Activated naive CD8-positive, alpha-beta T cell treated with anti-CD3 and anti-CD28 coated beads, Interleukin-2, amount 10 ng/mL, durations not matched to agents 7 days and 5 days (primary cell): ENCODE measurements at regions not wholly inside any gene's neighbourhood (a gene's known extent, or its start where the extent isn't known, plus 50 kb on each side); places are given as distances from the start of the nearest gene placed in this dataset.

Experiments used
- ATAC-seq: fragments of 150-1000 bp; cut with Tn5 transposase; one replicate; pipeline ENCODE4 v1.10.0; 2021; ENCODE audit warnings: low read depth, moderate library complexity
- POLR2A ChIA-PET: fragments of 350-600 bp; sonication (Branson Sonifier 250); formaldehyde crosslinking; loops from one replicate; lab custom pipeline; 2021; ENCODE audit warnings: antibody characterized with exemption; lab: Charles Lee
- DNase-seq: peaks from one replicate; pipeline ENCODE4 v3.0.0; 2021
- H3K27ac Mint-ChIP-seq: one replicate; pipeline ENCODE4 v1.8.0; 2022; ENCODE audit warnings: mild to moderate bottlenecking, mixed read lengths
- H3K27me3 Mint-ChIP-seq: one replicate; pipeline ENCODE4 v1.8.0; 2022; ENCODE audit warnings: mild to moderate bottlenecking, moderate library complexity, mixed read lengths
- H3K36me3 Mint-ChIP-seq: one replicate; pipeline ENCODE4 v1.8.0; 2021; ENCODE audit warnings: mild to moderate bottlenecking, mixed read lengths
- H3K4me1 Mint-ChIP-seq: one replicate; pipeline ENCODE4 v1.8.0; 2021; ENCODE audit warnings: mixed read lengths
- H3K4me3 Mint-ChIP-seq: one replicate; pipeline ENCODE4 v1.8.0; 2022; ENCODE audit warnings: mild to moderate bottlenecking, moderate library complexity, mixed read lengths
- H3K9me3 Mint-ChIP-seq: one replicate; pipeline ENCODE4 v1.8.0; 2021; ENCODE audit warnings: mixed read lengths

GRCh38 chr6:164008902-164009301 lies 594.4 kb downstream of the QKI start:
- H3K4me3 Mint-ChIP-seq, result no peak overlapping the region
- POLR2A ChIA-PET, result no interaction called here
- no peaks in the 10 kb centered on the region for H3K36me3 Mint-ChIP-seq
- no peaks in the 10 kb centered on the region for H3K4me1 Mint-ChIP-seq
- no peak overlapping the region for H3K27ac Mint-ChIP-seq
- DNase-seq (no peak), ATAC-seq (no peak)
- H3K27me3 Mint-ChIP-seq, result no peaks in the 10 kb centered on the region
- H3K9me3 Mint-ChIP-seq, result no peaks in the 10 kb centered on the region

DNA sequence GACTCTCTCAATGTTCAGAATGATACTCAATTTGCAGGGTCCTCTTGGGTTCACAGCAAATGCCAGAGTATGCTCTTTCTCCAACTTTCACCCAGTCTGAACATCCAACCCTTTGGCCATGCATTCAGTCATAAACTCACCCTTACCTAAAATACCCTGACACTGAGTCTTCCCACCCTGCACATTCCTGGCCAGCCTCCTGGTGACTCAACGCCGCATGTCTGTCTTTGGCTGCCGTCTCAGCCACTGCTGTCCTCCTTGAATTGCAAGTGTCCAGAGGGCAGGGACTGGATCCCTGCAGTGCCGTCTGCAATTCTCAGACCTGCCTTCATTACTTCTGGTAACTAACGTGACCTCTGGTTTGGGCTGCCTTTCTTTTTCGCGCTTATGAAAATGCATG lies 593.4 kb downstream of the QKI start:
- Mint-ChIP-seq H3K36me3 (no peaks in the 10 kb centered on the region), H3K27ac (no peak overlapping the region), H3K4me3 (no peak overlapping the region), H3K27me3 (no peaks in the 10 kb centered on the region), H3K9me3 (no peaks in the 10 kb centered on the region), H3K4me1 (no peaks in the 10 kb centered on the region)
- ATAC-seq (no peak), DNase-seq (no peak)
- POLR2A ChIA-PET, result no interaction called here

GRCh38 chr6:164006459-164006858 lies 591.9 kb downstream of the QKI start:
- H3K4me3 Mint-ChIP-seq, result no peak overlapping the region
- H3K36me3 Mint-ChIP-seq, result no peaks in the 10 kb centered on the region
- H3K27me3 Mint-ChIP-seq, result no peaks in the 10 kb centered on the region
- DNase-seq (no peak), ATAC-seq (no peak)
- POLR2A ChIA-PET, result no interaction called here
- no peaks in the 10 kb centered on the region for H3K4me1 Mint-ChIP-seq
- H3K27ac Mint-ChIP-seq, result no peak overlapping the region
- H3K9me3 Mint-ChIP-seq, result no peaks in the 10 kb centered on the region

DNA sequence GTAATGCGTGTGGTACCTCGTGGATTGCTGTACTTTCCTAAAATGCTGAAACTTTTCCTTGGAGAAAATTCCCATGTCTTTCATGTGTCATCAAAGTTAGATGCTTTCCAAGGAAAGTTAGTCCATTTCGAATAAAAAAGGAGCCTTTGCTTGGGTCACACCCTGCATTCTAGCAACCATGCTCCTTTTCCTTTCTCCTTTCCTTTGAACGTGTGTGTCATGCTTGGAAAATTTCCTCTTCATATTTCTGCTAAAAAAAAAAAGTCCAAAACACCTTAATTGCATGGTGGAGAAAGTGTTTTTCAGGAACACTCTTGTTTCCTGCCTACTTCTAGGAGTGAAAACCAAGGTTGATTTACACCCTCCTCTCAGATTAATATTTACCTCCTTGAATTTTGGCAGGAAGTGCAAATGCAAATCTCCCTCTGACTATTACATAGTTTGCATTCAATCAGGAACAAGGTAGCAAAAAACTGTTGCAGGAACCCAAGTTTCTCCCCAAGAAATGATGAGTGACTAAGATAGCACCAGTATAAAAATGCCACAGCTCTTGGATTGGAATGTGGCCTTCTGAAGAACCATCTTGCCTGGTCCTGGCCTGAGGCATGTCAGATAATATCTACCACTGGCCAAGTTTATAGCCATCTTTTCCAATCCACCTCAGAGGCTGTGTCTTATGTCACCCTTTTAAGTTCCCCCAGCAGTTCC lies 590.6 kb downstream of the QKI start:
- POLR2A ChIA-PET, result no interaction called here
- no peaks in the 10 kb centered on the region for H3K9me3 Mint-ChIP-seq
- H3K27me3 Mint-ChIP-seq, result no peaks in the 10 kb centered on the region
- H3K27ac Mint-ChIP-seq, result no peak overlapping the region
- H3K36me3 Mint-ChIP-seq, result no peaks in the 10 kb centered on the region
- no peak for ATAC-seq
- DNase-seq, result no peak
- H3K4me3 Mint-ChIP-seq, result no peak overlapping the region
- no peaks in the 10 kb centered on the region for H3K4me1 Mint-ChIP-seq

- no peak for ATAC-seq
- H3K4me3 Mint-ChIP-seq, result no peak overlapping the region
- POLR2A ChIA-PET, result no interaction called here
- H3K36me3 Mint-ChIP-seq, result no peaks in the 10 kb centered on the region
- no peak overlapping the region for H3K27ac Mint-ChIP-seq
- no peak for DNase-seq
- no peaks in the 10 kb centered on the region for H3K4me1 Mint-ChIP-seq
- no peaks in the 10 kb centered on the region for H3K9me3 Mint-ChIP-seq
- no peaks in the 10 kb centered on the region for H3K27me3 Mint-ChIP-seq
Measured at GRCh38 chr6:164000276-164000675, 585.8 kb downstream of the QKI start.

- H3K4me1 Mint-ChIP-seq, result no peaks in the 10 kb centered on the region
- no peak for ATAC-seq
- no peaks in the 10 kb centered on the region for H3K36me3 Mint-ChIP-seq
- no peak overlapping the region for H3K4me3 Mint-ChIP-seq
- no peaks in the 10 kb centered on the region for H3K9me3 Mint-ChIP-seq
- no peak overlapping the region for H3K27ac Mint-ChIP-seq
- no peaks in the 10 kb centered on the region for H3K27me3 Mint-ChIP-seq
- no peak for DNase-seq
- POLR2A ChIA-PET, result no interaction called here
Measured at GRCh38 chr6:163999475-164000125, 585.1 kb downstream of the QKI start.

- H3K27me3 Mint-ChIP-seq, result no peaks in the 10 kb centered on the region
- ATAC-seq, result no peak
- no peaks in the 10 kb centered on the region for H3K36me3 Mint-ChIP-seq
- no peak overlapping the region for H3K4me3 Mint-ChIP-seq
- POLR2A ChIA-PET, result no interaction called here
- H3K9me3 Mint-ChIP-seq, result no peaks in the 10 kb centered on the region
- H3K27ac Mint-ChIP-seq, result no peak overlapping the region
- DNase-seq, result no peak
- H3K4me1 Mint-ChIP-seq, result no peaks in the 10 kb centered on the region
Measured at GRCh38 chr6:163998496-163998895, 584.0 kb downstream of the QKI start.

- POLR2A ChIA-PET, result no interaction called here
- no peak for ATAC-seq
Measured at GRCh38 chr6:163996491-163996890, 582.0 kb downstream of the QKI start.

GRCh38 chr6:163994566-163994965 lies 580.0 kb downstream of the QKI start:
- no peaks in the 10 kb centered on the region for H3K9me3 Mint-ChIP-seq
- ATAC-seq, result no peak
- H3K27ac Mint-ChIP-seq, result no peak overlapping the region
- POLR2A ChIA-PET, result no interaction called here
- no peak for DNase-seq
- H3K27me3 Mint-ChIP-seq, result no peaks in the 10 kb centered on the region
- H3K36me3 Mint-ChIP-seq, result no peaks in the 10 kb centered on the region
- no peak overlapping the region for H3K4me3 Mint-ChIP-seq
- H3K4me1 Mint-ChIP-seq, result no peaks in the 10 kb centered on the region

More at GRCh38 chr6:163996491-163996890, 582.0 kb downstream of the QKI start:
- H3K27me3 Mint-ChIP-seq, result no peaks in the 10 kb centered on the region
- H3K9me3 Mint-ChIP-seq, result no peaks in the 10 kb centered on the region
- H3K4me1 Mint-ChIP-seq, result no peaks in the 10 kb centered on the region
- H3K27ac Mint-ChIP-seq, result no peak overlapping the region
- no peaks in the 10 kb centered on the region for H3K36me3 Mint-ChIP-seq
- no peak overlapping the region for H3K4me3 Mint-ChIP-seq
- no peak for DNase-seq

DNA sequence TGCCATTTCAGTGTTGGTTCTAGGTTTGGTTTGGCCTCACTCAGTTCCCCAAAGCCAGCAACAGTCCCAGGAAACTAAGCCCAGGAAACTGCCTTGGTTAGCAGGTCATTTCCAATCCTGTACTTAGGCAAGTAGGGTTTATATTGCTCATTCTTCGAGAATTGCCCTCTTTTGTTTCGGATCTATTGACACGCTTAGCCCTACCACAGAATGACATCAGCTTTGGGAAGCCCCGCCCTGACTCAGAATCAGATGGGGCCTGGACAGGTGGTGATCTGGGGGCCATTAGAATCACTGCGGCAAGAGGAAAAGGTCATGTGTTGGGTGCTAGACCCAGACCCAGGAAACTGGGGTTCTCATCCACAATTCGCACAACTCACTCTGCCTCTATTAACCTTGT lies 578.2 kb downstream of the QKI start:
- Mint-ChIP-seq H3K9me3 (no peaks in the 10 kb centered on the region), H3K27ac (no peak overlapping the region), H3K27me3 (no peaks in the 10 kb centered on the region), H3K4me3 (no peak overlapping the region), H3K4me1 (no peaks in the 10 kb centered on the region), H3K36me3 (no peaks in the 10 kb centered on the region)
- POLR2A ChIA-PET, result no interaction called here
- DNase-seq, result no peak
- ATAC-seq, result no peak

- ATAC-seq, result no peak
- DNase-seq, result no peak
- no peaks in the 10 kb centered on the region for H3K9me3 Mint-ChIP-seq
- no peaks in the 10 kb centered on the region for H3K27me3 Mint-ChIP-seq
- H3K36me3 Mint-ChIP-seq, result no peaks in the 10 kb centered on the region
- H3K4me1 Mint-ChIP-seq, result no peaks in the 10 kb centered on the region
- no peak overlapping the region for H3K4me3 Mint-ChIP-seq
- POLR2A ChIA-PET, result no interaction called here
- no peak overlapping the region for H3K27ac Mint-ChIP-seq
Measured at GRCh38 chr6:163992056-163992455, 577.5 kb downstream of the QKI start.

DNA sequence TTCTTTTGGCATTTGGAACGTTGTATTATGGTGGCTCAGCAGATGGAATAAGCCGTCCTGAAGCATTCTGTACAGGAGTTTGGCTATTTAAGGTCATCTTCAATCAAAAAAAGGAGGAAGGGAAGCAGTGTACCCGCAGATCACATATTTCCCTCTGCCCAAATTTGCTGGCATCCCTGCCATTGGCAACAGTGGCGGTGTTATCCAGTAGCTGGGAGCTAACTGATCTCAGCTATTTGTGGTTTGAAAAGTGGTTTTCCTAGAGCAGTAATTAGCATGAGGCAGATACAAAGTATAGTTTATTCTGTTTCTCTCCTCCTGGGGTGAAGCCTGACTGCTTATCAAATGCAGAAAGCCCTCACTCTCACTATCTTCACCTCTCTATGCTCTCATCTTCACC lies 576.8 kb downstream of the QKI start:
- Mint-ChIP-seq H3K27me3 (no peaks in the 10 kb centered on the region), H3K27ac (no peak overlapping the region), H3K4me3 (no peak overlapping the region), H3K4me1 (no peaks in the 10 kb centered on the region), H3K36me3 (no peaks in the 10 kb centered on the region), H3K9me3 (no peaks in the 10 kb centered on the region)
- ATAC-seq (no peak), DNase-seq (no peak)
- POLR2A ChIA-PET, result no interaction called here

- POLR2A ChIA-PET, result no interaction called here
- Mint-ChIP-seq H3K27ac (no peak overlapping the region), H3K36me3 (no peaks in the 10 kb centered on the region), H3K27me3 (no peaks in the 10 kb centered on the region), H3K9me3 (no peaks in the 10 kb centered on the region), H3K4me1 (peaks cover 6% of the 10 kb centered on the region), H3K4me3 (no peak overlapping the region)
- ATAC-seq (no peak), DNase-seq (no peak)
Measured at GRCh38 chr6:163986313-163986712, 571.8 kb downstream of the QKI start.

DNA sequence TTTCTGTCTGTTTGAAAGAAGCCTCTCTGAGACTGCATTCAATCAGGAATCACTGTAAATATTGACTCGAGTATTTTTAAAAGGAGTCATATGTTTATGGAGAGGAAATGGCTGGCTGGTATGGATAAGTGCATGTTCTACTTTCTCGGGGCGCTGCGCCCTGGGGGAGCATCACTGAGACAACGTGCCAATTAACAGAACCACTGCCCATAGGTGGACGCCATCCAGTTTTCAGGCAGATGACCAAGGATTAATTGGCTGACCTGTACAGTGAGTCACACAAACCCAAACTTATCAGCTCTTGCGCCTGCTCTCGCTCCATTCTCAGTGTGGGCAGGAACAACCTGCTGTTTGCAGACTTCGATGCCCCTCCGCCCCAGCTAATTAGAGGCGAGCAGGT lies 571.2 kb downstream of the QKI start:
- Mint-ChIP-seq H3K4me3 (no peak overlapping the region), H3K36me3 (no peaks in the 10 kb centered on the region), H3K27me3 (no peaks in the 10 kb centered on the region), H3K9me3 (no peaks in the 10 kb centered on the region), H3K4me1 (peaks cover 6% of the 10 kb centered on the region), H3K27ac (no peak overlapping the region)
- ATAC-seq, result no peak
- POLR2A ChIA-PET, result no interaction called here
- no peak for DNase-seq
